Psoas muscle (tissue), 7 donors: ENCODE measurements at regions not wholly inside any gene's neighbourhood (a gene's known extent, or its start where the extent isn't known, plus 50 kb on each side); places are given as distances from the start of the nearest gene placed in this dataset.
"Not testable (repeated sequence)": the region's sequence is repeated elsewhere in the genome, so short reads cannot be mapped to it uniquely, and the experiment has no call there.

Experiments used
- ATAC-seq, 4 donors: fragments of 200-7000 bp; cut with Tn5 transposase; one replicate each; pipeline ENCODE4 v1.9.1; 2020; ENCODE audit warnings: moderate library complexity in 3 of 4, mild to moderate bottlenecking in 2 of 4
- DNase-seq, 2 donors: peaks; one replicate each; pipeline ENCODE4 v3.0.0-alpha.2; 2020
- H3K27ac ChIP-seq: fragments of 200-600 bp; one replicate; pipeline ENCODE4 v1.8.0; 2022
- H3K27me3 ChIP-seq, 3 donors: fragments of 200-600 bp in 1 of 3; one replicate each; pipeline versions ENCODE4 v1.6.1 to v1.8.0; 2013 to 2022; ENCODE audit warnings: low read length in 2 of 3, mild to moderate bottlenecking in 2 of 3, moderate library complexity in 1 of 3; ENCODE audit not compliant: insufficient read depth in 3 of 3
- H3K36me3 ChIP-seq, 2 donors: fragments of 200-600 bp in 1 of 2; one replicate each; pipeline versions ENCODE4 v1.6.1 to v1.8.0; 2013 to 2022; ENCODE audit warnings: low read depth in 1 of 2, mild to moderate bottlenecking in 1 of 2, moderate library complexity in 1 of 2; ENCODE audit not compliant: insufficient read depth in 1 of 2
- H3K4me1 ChIP-seq: fragments of 200-600 bp; one replicate; pipeline ENCODE4 v1.8.0; 2022
- H3K4me3 ChIP-seq: fragments of 200-600 bp; one replicate; pipeline ENCODE4 v1.8.0; 2022; ENCODE audit warnings: mild to moderate bottlenecking
- H3K9me3 ChIP-seq: fragments of 200-600 bp; one replicate; pipeline ENCODE4 v1.8.0; 2022
- CTCF ChIP-seq: fragments of 200-600 bp; IDR thresholded peaks from one replicate; pipeline ENCODE4 v1.8.0; 2022; ENCODE audit warnings: antibody characterized with exemption
- WGBS, 3 donors: extraction: QIAGEN DNeasy Blood & Tissue Kit; methylation state at CpG; one replicate each; pipeline versions ENCODE4 v1.1.6 to v1.1.7; 2013; 5-methylcytosine and 5-hydroxymethylcytosine counted together
- intact Hi-C, 2 donors: fragments of 100-400 bp; cut with DNase I; formaldehyde crosslinking; loops; one replicate each; pipeline versions ENCODE4 v1.11.0 to v1.14.2; 2022
- donor health status: healthy with polysubstance abuse.
- donor health status: DM: no; HTN: no; CAD: no; lungs with moderate emphysema.
- donor health status: Bipolar disorder and iron deficiency.
- donor health status: healthy.
- donor health status: DM: yes; HTN: yes; CAD: no.
- donor health status: DM: no; HTN: no; CAD: no.
- donor health status: DM: yes; HTN: yes; CAD: no.

DNA sequence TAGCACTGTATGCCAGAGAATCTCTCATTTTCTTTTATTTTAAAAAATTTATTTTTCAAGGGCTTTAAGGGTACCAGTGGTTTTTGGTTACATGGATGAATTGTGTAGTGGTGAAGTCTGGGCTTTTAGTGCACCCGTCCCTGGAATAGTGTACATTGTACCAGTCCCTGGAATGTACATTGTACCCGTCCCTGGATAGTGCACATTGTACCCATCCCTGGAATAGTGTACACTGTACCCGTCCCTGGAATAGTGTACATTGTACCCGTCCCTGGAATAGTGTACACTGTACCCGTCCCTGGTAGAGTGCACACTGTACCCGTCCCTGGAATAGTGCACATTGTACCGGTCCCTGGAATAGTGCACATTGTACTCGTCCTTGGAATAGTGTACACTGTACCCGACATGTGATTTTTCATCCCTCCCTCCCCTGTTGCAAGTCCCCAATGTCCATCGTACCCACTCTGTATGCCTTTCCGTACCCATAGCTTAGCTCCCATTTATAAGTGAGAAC, 56.1 kb upstream of the HELT start:
- ATAC-seq (no peak), DNase-seq (no peak)
- Histone ChIP-seq H3K4me3 (no peak overlapping the region), H3K27ac (no peak overlapping the region), H3K9me3 (no peaks in the 10 kb centered on the region), H3K4me1 (peaks cover 8% of the 10 kb centered on the region), H3K27me3 (no peaks in the 10 kb centered on the region), H3K36me3 (no peaks in the 10 kb centered on the region)
- 86 to 91% (median 91%) methylated on average over 8 to 11 of the region's 11 CpGs for WGBS, 3 donors
- TF ChIP-seq CTCF: no peak
- intact Hi-C loops: no loop called here

GRCh38 chr4:184965230-184966050, 52.9 kb upstream of the HELT start:
- ATAC-seq, H3K4me3 ChIP-seq, H3K27me3 ChIP-seq, H3K36me3 ChIP-seq, H3K27ac ChIP-seq, DNase-seq, H3K4me1 ChIP-seq, H3K9me3 ChIP-seq, intact Hi-C loops: not testable (repeated sequence)
- 91 to 99% (median 93%) methylated on average over 20 to 45 of the region's 50 CpGs for WGBS, 3 donors

DNA sequence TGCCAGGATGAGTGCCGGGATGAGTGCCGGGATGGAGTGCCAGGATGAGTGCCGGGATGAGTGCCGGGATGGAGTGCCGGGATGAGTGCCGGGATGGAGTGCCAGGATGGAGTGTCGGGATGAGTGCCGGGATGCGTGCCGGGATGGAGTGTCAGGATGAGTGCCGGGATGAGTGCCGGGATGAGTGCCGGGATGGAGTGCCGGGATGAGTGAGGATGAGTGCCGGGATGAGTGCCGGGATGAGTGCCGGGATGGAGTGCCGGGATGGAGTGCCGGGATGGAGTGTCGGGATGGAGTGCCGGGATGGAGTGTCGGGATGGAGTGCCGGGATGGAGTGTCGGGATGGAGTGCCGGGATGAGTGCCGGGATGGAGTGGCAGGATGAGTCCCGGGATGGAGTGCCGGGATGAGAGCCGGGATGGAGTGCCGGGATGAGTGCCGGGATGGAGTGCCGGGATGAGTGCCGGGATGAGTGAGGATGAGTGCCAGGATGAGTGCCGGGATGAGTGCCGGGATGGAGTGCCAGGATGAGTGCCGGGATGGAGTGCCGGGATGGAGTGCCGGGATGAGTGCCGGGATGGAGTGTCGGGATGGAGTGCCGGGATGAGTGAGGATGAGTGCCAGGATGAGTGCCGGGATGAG, 52.1 kb upstream of the HELT start:
- H3K4me3 ChIP-seq, H3K4me1 ChIP-seq, H3K9me3 ChIP-seq, ATAC-seq, intact Hi-C loops, H3K36me3 ChIP-seq, DNase-seq, H3K27ac ChIP-seq, H3K27me3 ChIP-seq: not testable (repeated sequence)
- 87 to 99% (median 95%) methylated on average over 12 to 31 of the region's 42 CpGs for WGBS, 3 donors

DNA sequence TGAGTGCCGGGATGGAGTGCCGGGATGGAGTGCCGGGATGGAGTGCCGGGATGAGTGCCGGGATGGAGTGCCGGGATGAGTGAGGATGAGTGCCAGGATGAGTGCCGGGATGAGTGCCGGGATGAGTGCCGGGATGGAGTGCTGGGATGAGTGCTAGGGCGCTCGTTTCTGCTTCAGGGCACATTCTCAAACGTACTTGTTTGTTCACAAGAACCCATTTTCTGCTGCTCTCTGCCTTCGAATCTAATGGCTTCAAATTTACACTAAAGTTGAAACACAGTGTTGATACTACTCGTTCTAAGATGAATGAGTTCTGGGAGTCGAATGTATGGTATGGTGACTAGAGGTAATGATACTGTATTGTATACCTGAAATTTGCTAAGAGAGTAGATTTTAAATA, 50.6 kb upstream of the HELT start:
- H3K4me3 ChIP-seq, H3K4me1 ChIP-seq, intact Hi-C loops, H3K27ac ChIP-seq, H3K36me3 ChIP-seq, DNase-seq, H3K27me3 ChIP-seq, H3K9me3 ChIP-seq, ATAC-seq: not testable (repeated sequence)
- 85 to 95% (median 87%) methylated on average over 10 to 15 of the region's 15 CpGs for WGBS, 3 donors

GRCh38 chr4:184968366-184968765, 49.9 kb upstream of the HELT start:
- no peaks in the 10 kb centered on the region for H3K4me1 ChIP-seq
- no peak overlapping the region for H3K4me3 ChIP-seq
- intact Hi-C loops: no loop called here
- H3K27me3 ChIP-seq: no peaks in the 10 kb centered on the region
- no peaks in the 10 kb centered on the region for H3K9me3 ChIP-seq
- TF ChIP-seq CTCF: no peak
- no peaks in the 10 kb centered on the region for H3K36me3 ChIP-seq
- 68 to 88% (median 73%) methylated on average over 3 of the region's 3 CpGs for WGBS, 3 donors
- no peak for DNase-seq
- ATAC-seq: no peak
- no peak overlapping the region for H3K27ac ChIP-seq
